Large intestine (tissue), 3 donors: ENCODE measurements at regions not wholly inside any gene's neighbourhood (a gene's known extent, or its start where the extent isn't known, plus 50 kb on each side); places are given as distances from the start of the nearest gene placed in this dataset.

ENCODE experiments used
- DNase-seq, 2 donors: peaks; one replicate each; pipeline versions ENCODE4 v3.0.0 to v3.0.0-alpha.2; 2013
- H3K27ac ChIP-seq: one replicate; pipeline ENCODE4 v1.5.1; 2013; ENCODE audit warnings: low read length
- H3K27me3 ChIP-seq: 2 replicates; pipeline ENCODE4 v1.6.1; 2013; ENCODE audit warnings: low read length; ENCODE audit not compliant: control insufficient read depth, insufficient read depth
- H3K36me3 ChIP-seq: 2 replicates; pipeline ENCODE4 v1.6.1; 2013; ENCODE audit warnings: low read length; ENCODE audit not compliant: control insufficient read depth, insufficient read depth
- H3K4me1 ChIP-seq: one replicate; pipeline ENCODE4 v1.6.1; 2013; ENCODE audit warnings: low read length; ENCODE audit not compliant: control insufficient read depth, insufficient read depth
- H3K4me3 ChIP-seq: one replicate; pipeline ENCODE4 v1.5.1; 2013; ENCODE audit warnings: low read length
- H3K9me3 ChIP-seq: one replicate; pipeline ENCODE4 v1.6.1; 2013; ENCODE audit warnings: mild to moderate bottlenecking, low read depth, low read length, moderate library complexity; ENCODE audit not compliant: control insufficient read depth
- WGBS: methylation state at CpG from one replicate; pipeline ENCODE4 v1.1.5; 2013; ENCODE audit warnings: low lambda C conversion rate; ENCODE audit not compliant: insufficient coverage; 5-methylcytosine and 5-hydroxymethylcytosine counted together

DNA sequence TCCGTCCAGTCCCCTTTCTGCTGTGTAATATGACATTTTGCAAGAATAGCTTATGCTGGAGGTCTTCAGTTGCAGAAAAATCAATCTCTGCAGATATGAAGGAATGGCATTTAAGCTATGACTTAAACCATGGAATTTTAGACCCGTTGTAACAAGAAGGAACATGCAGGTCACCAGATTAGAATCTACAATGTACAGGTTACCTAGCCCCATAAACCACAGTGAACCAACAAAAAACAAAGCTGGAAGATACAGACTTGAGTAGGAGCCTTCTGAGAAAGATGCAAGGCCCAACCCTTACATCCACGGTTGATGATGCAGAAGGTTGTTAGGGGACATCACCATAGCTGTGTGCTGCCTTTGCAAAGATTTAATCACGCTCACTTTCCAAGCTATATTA, 132.5 kb downstream of the WT1 start:
- Histone ChIP-seq H3K9me3 (no peaks in the 10 kb centered on the region), H3K27me3 (peaks cover 3% of the 10 kb centered on the region), H3K4me1 (no peaks in the 10 kb centered on the region), H3K4me3 (no peak overlapping the region), H3K36me3 (no peaks in the 10 kb centered on the region), H3K27ac (no peak overlapping the region)
- WGBS = no CpG with 5 or more reads among the region's 4 CpGs
- no peak for DNase-seq

DNA sequence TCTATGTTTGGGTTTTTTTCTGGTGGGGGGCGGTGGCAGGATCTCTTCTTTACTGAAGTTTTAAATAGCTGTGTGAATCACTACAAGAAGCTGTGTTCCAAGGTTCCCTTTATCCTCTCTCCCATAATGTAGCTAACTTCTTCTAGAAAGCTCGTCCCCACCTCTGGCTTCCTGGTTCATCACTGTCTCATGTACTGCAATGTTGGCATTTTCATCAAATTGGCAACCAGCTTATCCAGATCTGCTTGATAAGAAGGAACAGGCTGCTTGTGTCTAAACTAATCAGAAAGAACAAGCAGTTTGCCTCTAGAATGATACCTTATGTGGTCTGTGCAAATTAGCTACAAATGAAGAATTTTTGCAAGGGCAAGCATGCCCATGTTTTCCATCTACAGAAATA, 130.8 kb downstream of the WT1 start:
- H3K27me3 ChIP-seq = peaks cover 3% of the 10 kb centered on the region
- H3K27ac ChIP-seq = no peak overlapping the region
- no peak for DNase-seq
- H3K9me3 ChIP-seq = no peaks in the 10 kb centered on the region
- 100% methylated on average over 1 of the region's 2 CpGs for WGBS
- no peaks in the 10 kb centered on the region for H3K4me1 ChIP-seq
- H3K36me3 ChIP-seq = no peaks in the 10 kb centered on the region
- no peak overlapping the region for H3K4me3 ChIP-seq

DNA sequence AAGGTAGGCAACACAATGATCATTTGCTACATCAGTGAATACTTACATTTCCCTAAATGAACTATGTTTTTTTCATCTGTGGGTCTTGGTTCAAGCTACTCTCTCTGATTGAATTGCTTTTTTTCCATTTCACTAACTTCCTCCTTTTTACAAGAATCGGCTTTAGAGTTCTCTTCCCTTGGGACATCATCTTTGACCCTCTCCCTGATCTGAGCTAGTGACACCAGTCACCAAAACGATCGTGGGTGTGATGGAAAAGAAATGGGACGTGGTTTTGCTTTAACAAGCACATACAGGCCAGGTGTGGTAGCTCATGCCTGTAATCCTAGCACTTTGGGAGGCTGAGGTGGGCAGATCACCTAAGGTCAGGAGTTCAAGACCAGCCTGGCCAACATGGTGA, 129.9 kb downstream of the WT1 start:
- H3K4me3 ChIP-seq = no peak overlapping the region
- no peaks in the 10 kb centered on the region for H3K36me3 ChIP-seq
- H3K9me3 ChIP-seq = no peaks in the 10 kb centered on the region
- WGBS = no CpG with 5 or more reads among the region's 4 CpGs
- DNase-seq = no peak
- no peaks in the 10 kb centered on the region for H3K4me1 ChIP-seq
- H3K27me3 ChIP-seq = peaks cover 3% of the 10 kb centered on the region
- no peak overlapping the region for H3K27ac ChIP-seq

DNA sequence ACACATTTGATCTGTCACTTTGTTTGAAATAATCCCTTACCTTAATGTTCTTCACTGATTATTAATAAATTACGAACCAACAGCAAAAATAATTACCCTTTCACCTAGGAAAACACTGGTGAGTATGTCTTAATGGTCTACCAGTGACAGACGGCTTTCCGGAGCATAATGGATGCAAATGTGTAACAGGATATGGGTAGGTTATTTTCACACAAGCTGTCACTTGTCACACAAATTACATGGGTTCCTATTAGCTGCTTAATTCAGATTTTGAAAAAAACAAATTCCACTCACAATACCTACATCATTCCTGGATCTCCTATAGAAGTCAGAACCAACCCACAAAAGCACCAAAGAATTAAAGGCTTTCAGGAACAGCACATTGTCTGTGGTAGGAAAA, 127.9 kb downstream of the WT1 start:
- Histone ChIP-seq H3K36me3 (no peaks in the 10 kb centered on the region), H3K4me1 (no peaks in the 10 kb centered on the region), H3K27me3 (peaks cover 8% of the 10 kb centered on the region), H3K9me3 (no peaks in the 10 kb centered on the region), H3K27ac (no peak overlapping the region), H3K4me3 (no peak overlapping the region)
- no CpG with 5 or more reads among the region's 3 CpGs for WGBS
- no peak for DNase-seq

DNA sequence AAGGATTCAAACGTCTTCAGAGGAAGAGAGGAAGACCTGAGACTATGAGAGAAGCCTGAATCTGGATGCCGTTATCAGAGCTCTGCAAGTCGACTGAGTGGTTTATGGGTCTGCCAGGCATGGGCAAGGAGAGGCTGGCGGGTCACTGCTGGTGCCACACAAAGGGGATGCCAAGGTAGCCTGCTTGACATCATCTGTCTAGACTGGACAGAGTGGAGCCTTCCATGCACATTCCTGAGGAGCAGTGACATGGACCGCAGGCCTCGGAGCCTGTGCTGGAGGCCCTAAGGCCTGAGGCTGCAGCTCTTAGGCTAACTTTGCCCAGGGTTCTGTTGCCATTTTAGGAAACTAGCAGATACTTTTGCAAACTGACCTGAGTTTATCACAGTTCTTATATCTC, 127.4 kb downstream of the WT1 start:
- Histone ChIP-seq H3K36me3 (no peaks in the 10 kb centered on the region), H3K27ac (no peak overlapping the region), H3K4me3 (no peak overlapping the region), H3K9me3 (no peaks in the 10 kb centered on the region), H3K27me3 (peaks cover 9% of the 10 kb centered on the region), H3K4me1 (no peaks in the 10 kb centered on the region)
- no CpG with 5 or more reads among the region's 6 CpGs for WGBS
- DNase-seq = no peak

DNA sequence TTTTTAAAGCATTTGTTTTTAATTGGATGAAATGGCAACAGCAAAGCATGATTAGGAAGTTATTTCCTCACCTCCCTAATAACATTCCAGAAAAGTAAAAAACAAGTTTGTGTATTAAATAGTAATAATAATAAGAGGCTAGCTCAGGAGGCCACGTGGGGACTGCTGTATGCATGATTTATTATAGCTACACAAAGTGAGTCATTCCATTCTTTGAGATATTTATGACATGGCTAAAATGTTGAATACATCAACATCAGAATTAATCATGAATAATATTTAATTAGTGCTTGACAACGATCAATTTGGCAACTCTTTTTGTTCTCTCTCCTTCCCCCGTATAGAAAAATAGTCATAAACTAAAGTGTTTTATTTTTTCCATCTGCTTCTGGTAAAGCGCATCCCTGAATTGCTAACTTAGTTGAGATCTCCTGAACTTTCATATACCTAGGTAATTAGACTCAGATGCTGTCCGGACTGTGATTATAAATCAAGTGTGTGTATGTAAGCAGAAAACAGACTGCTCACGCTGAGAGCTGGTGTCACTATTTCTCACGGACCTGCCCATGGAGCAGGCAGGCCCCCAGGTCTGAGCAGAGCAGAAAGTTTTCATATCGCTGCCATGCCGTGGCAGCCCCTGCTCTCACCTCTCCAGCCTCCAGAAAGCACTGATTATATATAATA, 125.7 kb downstream of the WT1 start:
- Histone ChIP-seq H3K27me3 (peaks cover 9% of the 10 kb centered on the region), H3K4me1 (no peaks in the 10 kb centered on the region), H3K4me3 (no peak overlapping the region), H3K27ac (no peak overlapping the region), H3K9me3 (no peaks in the 10 kb centered on the region), H3K36me3 (no peaks in the 10 kb centered on the region)
- DNase-seq = no peak
- WGBS = 53% methylated on average over 3 of the region's 9 CpGs

DNA sequence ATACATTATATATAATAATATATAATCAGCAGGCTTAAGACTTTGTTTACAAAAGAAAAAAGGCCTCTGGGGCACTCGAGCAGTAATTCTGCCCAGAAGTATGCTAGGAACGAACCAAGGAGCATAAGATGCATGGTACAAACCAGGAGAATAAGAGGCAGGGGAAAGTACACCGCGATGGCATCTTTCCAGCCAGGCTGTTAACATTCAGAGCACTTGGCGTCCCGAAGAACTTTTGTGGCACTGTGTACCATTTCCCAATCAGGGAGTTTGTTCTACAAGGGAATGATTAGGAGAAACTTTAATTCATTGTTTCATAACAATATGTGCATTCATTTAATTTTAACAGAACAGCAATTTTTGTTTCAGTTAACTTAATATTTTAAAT, 125.1 kb downstream of the WT1 start:
- no peak for DNase-seq
- Histone ChIP-seq H3K27me3 (peaks cover 6% of the 10 kb centered on the region), H3K4me3 (no peak overlapping the region), H3K4me1 (no peaks in the 10 kb centered on the region), H3K9me3 (no peaks in the 10 kb centered on the region), H3K36me3 (no peaks in the 10 kb centered on the region), H3K27ac (no peak overlapping the region)
- no CpG with 5 or more reads among the region's 6 CpGs for WGBS

DNA sequence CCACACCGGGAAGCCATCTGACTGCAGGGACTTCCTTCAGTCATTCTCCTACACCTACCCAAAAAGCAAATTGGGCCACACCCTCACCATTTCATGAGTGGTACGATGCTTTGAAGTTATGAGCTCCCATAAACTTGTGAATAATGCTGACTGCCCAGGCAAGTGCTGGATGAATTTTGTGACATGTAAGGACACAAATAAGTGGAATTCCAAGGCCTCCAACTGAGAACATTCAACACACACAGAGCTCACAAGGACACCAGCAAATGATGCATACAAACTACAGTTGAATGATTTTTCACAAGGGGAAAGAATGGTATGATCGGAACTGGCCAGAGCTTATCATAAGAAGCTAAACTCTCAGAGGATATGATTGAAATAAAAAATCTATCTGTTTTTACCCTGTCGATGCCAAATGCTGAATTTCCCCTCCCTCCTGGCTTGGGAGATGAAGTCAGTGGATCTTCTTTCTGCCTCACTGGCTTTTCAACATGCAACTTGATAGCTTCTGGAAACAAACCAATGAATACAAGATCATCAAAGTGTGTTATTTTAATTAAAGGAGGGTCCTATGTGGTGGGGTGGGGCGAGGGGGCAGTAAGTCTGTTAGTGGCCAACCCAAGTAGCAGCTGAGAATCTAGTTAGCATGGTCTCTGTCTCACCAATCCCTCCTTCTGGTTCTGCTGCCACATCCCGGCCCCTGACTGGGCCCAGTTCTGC, 123.8 kb downstream of the WT1 start:
- no peak overlapping the region for H3K4me3 ChIP-seq
- H3K4me1 ChIP-seq = no peaks in the 10 kb centered on the region
- H3K9me3 ChIP-seq = no peaks in the 10 kb centered on the region
- 93% methylated on average over 3 of the region's 6 CpGs for WGBS
- DNase-seq = no peak
- H3K36me3 ChIP-seq = no peaks in the 10 kb centered on the region
- H3K27me3 ChIP-seq = peaks cover 6% of the 10 kb centered on the region
- no peak overlapping the region for H3K27ac ChIP-seq

DNA sequence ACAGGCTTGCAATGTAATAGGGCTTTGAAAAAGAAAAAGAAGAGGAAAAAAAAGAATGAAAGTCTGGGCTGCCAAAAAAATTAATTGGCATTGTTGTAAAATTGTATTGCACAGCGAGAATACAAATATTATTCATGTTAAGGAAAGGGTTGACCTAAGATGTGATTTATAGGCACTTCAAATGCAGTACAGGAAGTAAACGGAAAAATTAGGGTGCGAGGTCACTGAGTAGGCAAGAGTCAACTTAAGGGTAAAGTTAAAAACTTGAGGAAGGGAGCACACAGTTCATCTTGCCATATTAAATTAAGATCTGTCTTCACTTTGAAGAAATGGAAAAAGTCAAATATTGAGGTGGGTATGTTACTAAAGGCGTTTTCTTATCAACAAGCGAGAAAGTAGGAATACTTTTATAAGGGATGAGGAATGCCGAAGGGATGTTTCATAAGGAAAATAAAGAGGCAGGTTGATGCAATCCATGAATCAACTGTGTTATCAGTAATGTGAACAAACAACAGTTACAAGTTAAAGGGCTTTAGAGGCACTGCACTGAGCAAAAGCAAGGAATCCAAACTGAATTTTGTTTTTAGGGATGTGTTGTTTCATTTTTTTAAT, 123.0 kb downstream of the WT1 start:
- H3K4me1 ChIP-seq = no peaks in the 10 kb centered on the region
- no peak overlapping the region for H3K4me3 ChIP-seq
- no peaks in the 10 kb centered on the region for H3K36me3 ChIP-seq
- H3K27me3 ChIP-seq = peaks cover 6% of the 10 kb centered on the region
- H3K27ac ChIP-seq = no peak overlapping the region
- DNase-seq = no peak
- H3K9me3 ChIP-seq = no peaks in the 10 kb centered on the region
- WGBS = 41% methylated on average over 4 of the region's 6 CpGs

DNA sequence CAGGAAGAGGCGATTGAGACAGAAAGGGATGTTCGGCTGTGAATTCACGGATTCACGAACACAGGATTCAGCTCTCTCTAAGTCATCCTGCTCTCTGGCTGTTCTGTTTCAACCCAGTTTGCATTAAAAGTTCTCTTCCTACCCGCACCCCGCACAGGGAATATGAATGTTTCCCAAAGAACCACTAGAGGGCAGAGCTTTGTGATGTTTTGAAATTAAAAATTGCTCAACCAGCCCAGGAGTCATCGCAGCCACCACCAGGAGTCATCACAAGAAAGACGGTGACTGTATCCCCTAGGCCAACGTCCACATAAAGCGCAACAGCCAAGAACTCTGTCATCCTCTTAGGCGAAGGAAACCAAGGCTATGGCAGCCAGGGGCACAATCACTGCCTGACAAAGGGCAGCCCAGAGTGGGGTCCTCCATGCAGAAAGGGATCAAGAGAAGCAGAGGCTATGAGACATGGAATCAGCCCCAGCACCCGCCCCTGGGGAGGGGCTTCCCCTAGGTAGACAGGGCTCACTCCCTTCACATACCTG, 122.4 kb downstream of the WT1 start:
- Histone ChIP-seq H3K4me1 (no peaks in the 10 kb centered on the region), H3K27ac (no peak overlapping the region), H3K9me3 (no peaks in the 10 kb centered on the region), H3K4me3 (no peak overlapping the region), H3K36me3 (no peaks in the 10 kb centered on the region), H3K27me3 (peaks cover 6% of the 10 kb centered on the region)
- WGBS = no CpG with 5 or more reads among the region's 12 CpGs
- peak; percentile 9 to 17 for DNase-seq
